H1 (cell line): ENCODE measurements at regions not wholly inside any gene's neighbourhood (a gene's known extent, or its start where the extent isn't known, plus 50 kb on each side); places are given as distances from the start of the nearest gene placed in this dataset.
A peak's percentile ranks its signal among the peaks of the same experiment; 100 is the strongest.

ENCODE experiments used
- CTCF ChIA-PET: fragments of 300-600 bp; sonication (Branson Sonifier 250); formaldehyde crosslinking; loops from one replicate; lab custom pipeline; 2021; ENCODE audit not compliant: partially characterized antibody; lab: Charles Lee
- POLR2A ChIA-PET: fragments of 300-600 bp; sonication (Branson Sonifier 250); formaldehyde crosslinking; loops from one replicate; lab custom pipeline; 2021; ENCODE audit warnings: inconsistent platforms; ENCODE audit not compliant: partially characterized antibody; lab: Charles Lee
- DNase-seq, 2 experiments: peaks; one replicate each; pipeline versions ENCODE4 v3.0.0 to v3.0.0-alpha.2; 2010 to 2022; ENCODE audit warnings: low spot score in 2 of 2, low read depth in 1 of 2, mixed read lengths in 1 of 2
- FAIRE-seq: peaks from 2 replicates; lab custom pipeline; 2011; peaks lifted over from hg19 to GRCh38; lab: Jason Lieb, UNC
- H2AFZ ChIP-seq: 2 replicates; pipeline ENCODE4 v1.8.1; 2012; ENCODE audit warnings: low read length, inconsistent platforms
- H2AK5ac ChIP-seq: 2 replicates; pipeline ENCODE4 v1.6.1; 2013; ENCODE audit warnings: low read depth, low read length
- H2BK120ac ChIP-seq: replicated peaks from 2 replicates; pipeline ENCODE3; 2013; ENCODE audit warnings: low read depth, low read length, inconsistent platforms
- H2BK12ac ChIP-seq: 2 replicates; pipeline ENCODE4 v1.6.1; 2013; ENCODE audit warnings: low read depth, low read length
- H2BK15ac ChIP-seq: 2 replicates; pipeline ENCODE4 v1.6.1; 2013; ENCODE audit warnings: low read length
- H2BK20ac ChIP-seq: 2 replicates; pipeline ENCODE4 v1.6.1; 2013; ENCODE audit warnings: low read length
- H2BK5ac ChIP-seq: 2 replicates; pipeline ENCODE4 v1.6.1; 2013; ENCODE audit warnings: low read depth, low read length
- H3K14ac ChIP-seq: 2 replicates; pipeline ENCODE4 v1.6.1; 2013; ENCODE audit warnings: inconsistent platforms; ENCODE audit not compliant: insufficient read length
- H3K18ac ChIP-seq: 2 replicates; pipeline ENCODE4 v1.6.1; 2013; ENCODE audit warnings: low read length; ENCODE audit errors: extremely low read depth
- H3K23ac ChIP-seq: 2 replicates; pipeline ENCODE4 v1.6.1; 2013; ENCODE audit warnings: inconsistent platforms; ENCODE audit not compliant: insufficient read length
- H3K23me2 ChIP-seq: 2 replicates; pipeline ENCODE4 v1.6.1; 2013; ENCODE audit warnings: low read depth, low read length
- H3K27ac ChIP-seq: 2 replicates; pipeline ENCODE4 v1.6.1; 2011; ENCODE audit warnings: low read depth, low read length, inconsistent platforms
- H3K27me3 ChIP-seq, 4 experiments: replicated peaks in 1 of 4; 1 replicate in 1 of 4; 2 replicates in 3 of 4; pipeline versions ENCODE4 v1.6.1 to v1.8.1; 2011 to 2013; ENCODE audit warnings: low read length in 3 of 4, mild to moderate bottlenecking in 3 of 4, inconsistent platforms in 2 of 4, mixed read lengths in 2 of 4, moderate library complexity in 1 of 4; ENCODE audit not compliant: control insufficient read depth in 3 of 4, insufficient read depth in 3 of 4; ENCODE audit errors: extremely low read depth in 1 of 4
- H3K36me3 ChIP-seq, 4 experiments: 2 replicates each; pipeline versions ENCODE4 v1.6.1 to v1.8.1; 2011 to 2013; ENCODE audit warnings: mild to moderate bottlenecking in 4 of 4, low read length in 3 of 4, moderate library complexity in 2 of 4, control low read depth in 1 of 4, inconsistent platforms in 1 of 4; ENCODE audit not compliant: insufficient read depth in 4 of 4, control insufficient read depth in 2 of 4
- H3K4ac ChIP-seq: replicated peaks from 2 replicates; pipeline ENCODE3; 2013; ENCODE audit warnings: low read length, low read depth, mixed read lengths, inconsistent platforms; ENCODE audit not compliant: insufficient read length
- H3K4me1 ChIP-seq, 4 experiments: replicated peaks in 1 of 4; 1 replicate in 1 of 4; 2 replicates in 3 of 4; pipeline versions ENCODE4 v1.6.1 to v1.8.1; 2011 to 2013; ENCODE audit warnings: low read length in 3 of 4, inconsistent platforms in 2 of 4, mixed read lengths in 1 of 4; ENCODE audit not compliant: insufficient read depth in 4 of 4, control insufficient read depth in 3 of 4
- H3K4me2 ChIP-seq, 2 experiments: 2 replicates each; pipeline versions ENCODE4 v1.6.1 to v1.8.1; 2011 to 2013; ENCODE audit warnings: low read depth in 2 of 2, low read length in 2 of 2, control low read depth in 1 of 2, inconsistent platforms in 1 of 2, mild to moderate bottlenecking in 1 of 2; ENCODE audit not compliant: insufficient read depth in 1 of 2
- H3K4me3 ChIP-seq, 4 experiments: fragments of 200-600, 300-600 bp in 1 of 4; sonication (generic), shearing (Covaris generic), sonication (Bioruptor Twin) in 1 of 4; 2 replicates each; pipeline versions ENCODE4 v1.5.1 to v1.8.1; 2011 to 2016; ENCODE audit warnings: low read length in 4 of 4, low read depth in 3 of 4, control low read depth in 2 of 4, inconsistent platforms in 2 of 4, mild to moderate bottlenecking in 2 of 4, mixed read lengths in 1 of 4, moderate library complexity in 1 of 4; ENCODE audit not compliant: insufficient read depth in 2 of 4; ENCODE audit errors: extremely low read depth in 1 of 4
- H3K56ac ChIP-seq: replicated peaks from 2 replicates; pipeline ENCODE3; 2013; ENCODE audit warnings: low read depth, mild to moderate bottlenecking, mixed read lengths, low read length, inconsistent platforms; ENCODE audit not compliant: insufficient read length
- H3K79me1 ChIP-seq: 2 replicates; pipeline ENCODE4 v1.6.1; 2013; ENCODE audit warnings: low read depth, low read length, control low read depth
- H3K79me2 ChIP-seq, 2 experiments: 2 replicates each; pipeline versions ENCODE4 v1.6.1 to v1.8.1; 2012 to 2013; ENCODE audit warnings: low read length in 2 of 2, mild to moderate bottlenecking in 2 of 2, inconsistent platforms in 1 of 2; ENCODE audit not compliant: insufficient read depth in 2 of 2, control insufficient read depth in 1 of 2
- H3K9ac ChIP-seq, 4 experiments: replicated peaks in 1 of 4; 1 replicate in 1 of 4; 2 replicates in 3 of 4; pipeline versions ENCODE4 v1.6.1 to v1.8.1; 2011 to 2013; ENCODE audit warnings: low read depth in 3 of 4, low read length in 3 of 4, control low read depth in 2 of 4, mild to moderate bottlenecking in 2 of 4, moderate library complexity in 2 of 4, inconsistent platforms in 1 of 4; ENCODE audit errors: extremely low read depth in 1 of 4
- H3K9me3 ChIP-seq, 2 experiments: 2 replicates each; pipeline versions ENCODE4 v1.6.1 to v1.8.1; 2012 to 2013; ENCODE audit warnings: mild to moderate bottlenecking in 2 of 2, moderate library complexity in 2 of 2, control low read depth in 1 of 2, inconsistent platforms in 1 of 2, low read depth in 1 of 2, low read length in 1 of 2, mixed read lengths in 1 of 2; ENCODE audit not compliant: insufficient read depth in 2 of 2
- H4K20me1 ChIP-seq, 2 experiments: replicated peaks in 1 of 2; 2 replicates each; pipeline versions ENCODE3 to v1.8.1; 2011 to 2013; ENCODE audit warnings: inconsistent platforms in 2 of 2, low read length in 2 of 2, mild to moderate bottlenecking in 1 of 2; ENCODE audit not compliant: insufficient read depth in 2 of 2, control insufficient read depth in 1 of 2
- H4K5ac ChIP-seq: 2 replicates; pipeline ENCODE4 v1.6.1; 2013; ENCODE audit warnings: low read length, low read depth, mixed read lengths, inconsistent platforms; ENCODE audit not compliant: insufficient read length
- H4K8ac ChIP-seq: 2 replicates; pipeline ENCODE4 v1.8.0; 2013; ENCODE audit warnings: mild to moderate bottlenecking, moderate library complexity, low read length, inconsistent platforms; ENCODE audit not compliant: insufficient read depth; ENCODE audit errors: extremely low read depth
- H4K91ac ChIP-seq: replicated peaks from 2 replicates; pipeline ENCODE3; 2013; ENCODE audit warnings: low read length, mixed read lengths, inconsistent platforms; ENCODE audit not compliant: insufficient read length
- CHD1 ChIP-seq: IDR thresholded peaks from 2 replicates; pipeline ENCODE4 v1.6.1; 2012; ENCODE audit warnings: low read depth, low read length, improper control_type of control experiment
- EGR1 ChIP-seq: IDR thresholded peaks from 2 replicates; pipeline ENCODE4 v1.6.1; 2011; ENCODE audit warnings: low read depth, low read length, borderline replicate concordance
- JUND ChIP-seq: IDR thresholded peaks from 2 replicates; pipeline ENCODE4 v1.6.1; 2011; ENCODE audit warnings: mild to moderate bottlenecking, improper control_type of control experiment, low read length
- NANOG ChIP-seq: IDR thresholded peaks from 2 replicates; pipeline ENCODE4 v1.6.1; 2011; ENCODE audit warnings: low read length, low read depth, mild to moderate bottlenecking, inconsistent platforms; ENCODE audit not compliant: insufficient read depth, poor library complexity, severe bottlenecking
- NRF1 ChIP-seq: IDR thresholded peaks from 2 replicates; pipeline ENCODE4 v1.6.1; 2011; ENCODE audit warnings: mild to moderate bottlenecking, low read depth, low read length, improper control_type of control experiment
- POLR2AphosphoS5 ChIP-seq: IDR thresholded peaks from 2 replicates; pipeline ENCODE4 v1.6.1; 2011; ENCODE audit warnings: low read depth, low read length
- SIRT6 ChIP-seq: IDR thresholded peaks from one replicate; pipeline ENCODE4 v1.7.1; 2012; ENCODE audit warnings: low read length, inconsistent platforms
- SP2 ChIP-seq: IDR thresholded peaks from 2 replicates; pipeline ENCODE4 v1.6.1; 2012; ENCODE audit warnings: mild to moderate bottlenecking, low read length, inconsistent platforms
- SP4 ChIP-seq: IDR thresholded peaks from 2 replicates; pipeline ENCODE4 v1.6.1; 2012; ENCODE audit warnings: low read length, inconsistent platforms
- ZNF274 ChIP-seq: IDR thresholded peaks from 2 replicates; pipeline ENCODE4 v1.7.0; 2012; ENCODE audit warnings: low read length, borderline replicate concordance; ENCODE audit errors: extremely low read depth
- WGBS, 2 experiments: shearing (Covaris generic) in 1 of 2; methylation state at CpG; one replicate each; pipeline versions ENCODE4 v1.1.6 to v1.1.7; 2013 to 2015; ENCODE audit warnings: low lambda C conversion rate in 2 of 2, mixed read lengths in 2 of 2, inconsistent platforms in 1 of 2, low coverage in 1 of 2, missing lambda C conversion rate in 1 of 2; ENCODE audit not compliant: insufficient replicate concordance in 2 of 2, insufficient coverage in 1 of 2, insufficient read length in 1 of 2; ENCODE audit errors: extremely low coverage in 1 of 2, missing lambda C conversion rate in 1 of 2; 5-methylcytosine and 5-hydroxymethylcytosine counted together
- TF ChIP-seq, protein P1 (sequence below): IDR thresholded peaks from 2 replicates; pipeline ENCODE4 v1.6.1; 2011; ENCODE audit warnings: low read depth, mild to moderate bottlenecking, low read length; ENCODE audit not compliant: insufficient read depth

DNA sequence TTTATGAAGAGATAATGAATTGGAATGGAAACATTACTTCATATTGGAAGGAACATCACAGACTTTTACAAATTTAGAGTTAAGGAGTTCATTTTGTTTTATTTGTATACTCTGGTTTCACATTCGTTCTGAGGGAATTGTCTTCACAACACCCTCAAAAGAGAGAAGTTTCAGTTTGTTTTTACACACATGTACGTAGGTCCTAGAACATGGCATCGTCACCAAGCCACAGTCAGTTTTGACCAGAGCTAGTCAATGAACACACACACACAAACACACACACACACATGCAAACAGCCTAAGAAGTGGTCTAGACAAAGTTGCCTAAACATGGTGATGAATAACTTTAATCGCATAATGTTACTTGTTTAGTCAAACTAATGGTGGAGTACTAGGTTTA is 427.9 kb upstream of the BCHE start:
- Histone ChIP-seq H2BK12ac (no peak overlapping the region), H3K79me1 (no peaks in the 10 kb centered on the region), H3K9me3 (no peaks in the 10 kb centered on the region), H4K20me1 (no peaks in the 10 kb centered on the region)
- TF ChIP-seq NRF1, result no peak
- TF ChIP-seq CHD1, result no peak
- no peak for TF ChIP-seq ZNF274
- no peak for TF ChIP-seq SP4
- TF ChIP-seq EGR1, result no peak
- TF ChIP-seq POLR2AphosphoS5, result no peak
- no peak for TF ChIP-seq SIRT6
- TF ChIP-seq JUND, result no peak
- TF ChIP-seq, protein P1, sequence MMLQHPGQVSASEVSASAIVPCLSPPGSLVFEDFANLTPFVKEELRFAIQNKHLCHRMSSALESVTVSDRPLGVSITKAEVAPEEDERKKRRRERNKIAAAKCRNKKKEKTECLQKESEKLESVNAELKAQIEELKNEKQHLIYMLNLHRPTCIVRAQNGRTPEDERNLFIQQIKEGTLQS, result no peak
- no peak for TF ChIP-seq NANOG
- TF ChIP-seq SP2, result no peak
- TF ChIP-seq, all 59 proteins: peak for 0
- Histone ChIP-seq H2BK20ac (no peak overlapping the region), H2BK120ac (no peak overlapping the region), H2AFZ (no peak overlapping the region), H3K18ac (no peak overlapping the region), H3K4ac (no peak overlapping the region), H3K9ac (no peak overlapping the region), H3K56ac (no peak overlapping the region), H3K4me1 (no peaks in the 10 kb centered on the region), H2BK5ac (no peak overlapping the region), H3K27ac (no peak overlapping the region), H3K79me2 (no peaks in the 10 kb centered on the region), H3K27me3 (no peaks in the 10 kb centered on the region), H4K91ac (no peak overlapping the region), H2AK5ac (no peak overlapping the region), H3K36me3 (no peaks in the 10 kb centered on the region), H3K23ac (no peak overlapping the region), H3K14ac (no peak overlapping the region), H3K4me2 (no peak overlapping the region), H4K5ac (no peak overlapping the region), H2BK15ac (no peak overlapping the region), H3K4me3 (no peak overlapping the region), H4K8ac (no peak overlapping the region), H3K23me2 (no peaks in the 10 kb centered on the region)
- 89% methylated on average over 4 of the region's 4 CpGs; no CpG with 5 or more reads in 1 of the 2 experiments for WGBS, 2 experiments
- POLR2A ChIA-PET, result no interaction called here
- FAIRE-seq (peak; percentile 32), DNase-seq (no peak)
- CTCF ChIA-PET, result interaction anchor here (1.1 kb wide), 1 partner anchor 252 kb away, joined by 3 read pairs; no protein-coding TSS in a partner anchor
